Limb (tissue), 2 donors: ENCODE measurements at regions not wholly inside any gene's neighbourhood (a gene's known extent, or its start where the extent isn't known, plus 50 kb on each side); places are given as distances from the start of the nearest gene placed in this dataset.
A peak's percentile ranks its signal among the peaks of the same experiment; 100 is the strongest.

Source experiments
- DNase-seq, 2 donors: peaks; one replicate each; pipeline ENCODE4 v3.0.0-alpha.2; 2016; ENCODE audit errors: extremely low spot score in 2 of 2

DNA sequence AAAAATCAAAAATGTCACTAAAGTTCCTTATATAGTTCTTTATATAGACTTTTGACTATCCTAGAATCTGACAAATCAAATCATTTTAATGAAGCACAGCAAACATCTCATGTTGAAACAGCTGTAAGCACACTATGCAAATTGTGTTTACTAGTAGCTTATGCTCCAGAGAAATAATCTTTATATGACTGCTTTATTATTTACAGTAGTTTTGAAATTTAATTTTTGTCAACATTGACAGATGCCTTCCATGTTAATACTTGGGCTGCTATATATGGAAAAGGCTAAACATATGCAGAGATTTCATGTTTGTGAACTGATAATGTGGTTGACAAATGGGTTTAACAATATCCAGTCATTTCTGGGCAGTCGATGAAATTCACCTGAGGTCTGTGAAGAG lies 616.8 kb downstream of the TAFA4 start:
- DNase-seq, result no peak

DNA sequence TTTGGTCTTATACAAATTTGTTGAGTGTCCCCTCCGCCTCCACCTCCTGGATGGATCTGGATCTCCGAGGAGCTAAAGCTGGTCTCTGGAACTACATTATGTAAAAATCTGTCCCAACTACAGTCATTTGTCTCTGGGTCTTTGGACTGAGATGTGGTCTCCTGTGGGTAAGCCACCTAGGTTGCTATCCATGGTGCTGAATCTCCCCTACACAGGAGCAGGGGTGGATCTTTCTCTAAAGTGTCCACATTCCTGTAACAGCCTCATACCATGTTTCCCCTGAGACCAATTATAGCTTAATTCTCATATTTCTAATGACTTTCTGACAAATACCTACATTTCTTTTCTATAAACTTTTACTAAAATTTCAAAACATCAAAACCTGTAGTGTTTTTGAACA lies 625.8 kb downstream of the TAFA4 start:
- peak; percentile 29 to 45 for DNase-seq

DNA sequence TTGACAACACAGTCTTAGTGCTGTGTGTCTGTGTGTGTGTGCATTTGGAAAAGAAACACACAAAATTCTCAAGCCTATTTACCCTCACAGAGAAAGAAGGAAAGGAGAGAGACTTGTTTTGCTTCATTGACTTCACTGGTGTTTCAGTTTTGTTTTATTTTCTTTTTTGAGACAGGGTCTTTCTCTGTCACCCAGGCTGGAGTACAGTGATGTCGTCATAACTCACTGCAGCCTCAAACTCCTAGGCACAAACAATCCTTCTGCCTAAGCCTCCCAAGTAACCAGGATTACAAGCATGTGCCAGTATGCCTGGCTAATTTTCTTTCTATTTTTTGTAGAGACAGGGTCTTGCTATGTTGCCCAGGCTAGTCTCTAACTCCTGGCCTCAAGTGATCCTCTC lies 636.9 kb downstream of the TAFA4 start:
- DNase-seq, result no peak

DNA sequence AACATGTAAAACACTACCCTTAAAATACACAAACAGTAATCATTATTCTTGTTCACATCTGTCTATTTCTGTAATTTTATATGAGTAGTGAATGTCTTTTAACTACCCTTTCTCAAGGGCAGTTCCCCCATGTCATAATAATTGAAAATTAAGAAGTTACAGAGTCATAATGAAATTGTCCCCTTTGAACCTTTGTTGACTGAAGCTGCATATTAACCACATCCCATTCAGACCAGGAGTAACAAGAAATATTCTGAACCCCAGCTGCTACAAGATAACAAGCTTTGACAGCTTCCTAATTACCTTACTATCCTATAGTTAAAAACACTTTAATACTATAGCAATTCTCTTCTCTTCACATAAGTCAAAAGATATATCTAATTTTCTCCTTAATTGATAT lies 635.9 kb upstream of the SUCLG2 start:
- no peak for DNase-seq

GRCh38 chr3:68288085-68288484 lies 633.7 kb upstream of the SUCLG2 start:
- DNase-seq, result no peak

DNA sequence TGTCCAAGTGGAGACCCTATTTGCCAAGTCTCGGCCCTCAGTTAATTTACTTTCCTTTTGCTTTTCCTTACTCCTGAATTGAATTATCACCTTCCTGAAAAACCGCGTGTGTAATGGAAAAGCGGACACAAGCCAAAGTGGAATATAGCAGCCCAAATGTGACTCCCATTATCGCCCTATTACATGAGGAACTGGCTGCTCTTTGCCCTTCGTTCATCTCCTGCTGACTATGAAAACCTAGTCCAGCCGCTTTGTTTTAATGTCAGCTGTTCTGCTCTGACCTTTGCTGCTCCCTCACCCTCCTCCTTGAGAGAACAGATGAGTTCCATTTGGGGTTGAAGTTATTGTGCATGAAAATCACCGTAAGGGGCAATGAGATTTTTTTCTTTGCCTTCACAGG lies 632.7 kb upstream of the SUCLG2 start:
- DNase-seq, result no peak

GRCh38 chr3:68274286-68274685 lies 619.9 kb upstream of the SUCLG2 start:
- peak in 1 of 2 donors; percentile 24 for DNase-seq

GRCh38 chr3:68271145-68271544 lies 616.7 kb upstream of the SUCLG2 start:
- DNase-seq, result no peak

- DNase-seq, result no peak
These were observed 602.3 kb upstream of the SUCLG2 start for GRCh38 chr3:68256635-68257223.

- DNase-seq, result no peak
These were observed 594.9 kb upstream of the SUCLG2 start for GRCh38 chr3:68249265-68249664.

GRCh38 chr3:68242606-68243005 lies 588.2 kb upstream of the SUCLG2 start:
- no peak for DNase-seq

GRCh38 chr3:68239542-68239941 lies 585.1 kb upstream of the SUCLG2 start:
- no peak for DNase-seq

DNA sequence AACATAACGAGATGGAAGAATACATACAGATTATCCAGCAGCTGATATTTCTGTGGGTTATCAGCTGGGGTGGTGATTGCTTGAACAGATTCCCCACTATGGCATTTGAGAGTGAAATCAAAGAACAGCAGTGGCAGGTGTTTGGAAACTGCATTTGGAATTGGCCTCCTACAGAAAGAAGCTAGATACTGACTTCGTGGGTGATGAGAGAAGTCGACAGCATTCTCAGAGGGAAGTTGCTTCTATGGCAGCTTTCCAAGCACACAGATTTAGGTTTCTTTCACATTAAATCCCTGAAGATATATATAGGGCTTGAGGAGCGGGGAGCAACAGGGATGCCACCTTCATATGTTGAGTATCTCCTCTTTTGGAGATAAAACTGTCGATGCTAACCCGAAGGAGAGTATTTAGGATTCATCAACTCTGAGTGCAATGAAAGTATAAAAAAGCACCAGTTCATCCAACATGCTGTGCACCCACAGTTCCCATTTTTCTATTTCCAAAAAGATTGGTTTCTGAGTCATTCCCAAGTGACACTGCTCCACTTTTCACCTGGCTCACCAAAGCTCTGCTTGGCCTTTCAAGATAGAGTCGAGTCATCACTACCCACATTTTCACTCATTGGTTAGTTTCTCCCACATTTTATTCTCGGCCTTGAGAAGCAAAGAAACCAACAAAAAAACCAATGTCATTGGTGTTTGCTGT lies 579.8 kb upstream of the SUCLG2 start:
- DNase-seq, result no peak

DNA sequence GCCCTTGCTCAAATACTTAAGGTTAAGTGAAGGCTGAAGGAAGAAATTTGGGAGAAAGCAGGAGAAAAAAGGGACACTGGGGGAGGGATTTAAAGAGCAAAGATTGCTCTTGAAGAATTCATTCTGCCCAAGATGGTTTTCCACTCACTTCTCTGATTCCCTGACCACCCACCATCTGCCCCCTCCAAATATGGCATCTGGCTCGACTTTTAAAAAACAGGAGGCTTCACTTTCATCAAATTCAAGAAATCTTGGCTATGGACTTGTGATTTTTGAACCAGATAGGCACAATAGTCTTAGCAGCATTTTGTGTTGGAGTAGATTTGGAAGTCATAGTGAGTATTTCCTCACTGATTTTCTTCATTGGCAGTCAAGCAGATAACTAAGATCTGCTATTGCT lies 574.4 kb upstream of the SUCLG2 start:
- DNase-seq, result no peak

DNA sequence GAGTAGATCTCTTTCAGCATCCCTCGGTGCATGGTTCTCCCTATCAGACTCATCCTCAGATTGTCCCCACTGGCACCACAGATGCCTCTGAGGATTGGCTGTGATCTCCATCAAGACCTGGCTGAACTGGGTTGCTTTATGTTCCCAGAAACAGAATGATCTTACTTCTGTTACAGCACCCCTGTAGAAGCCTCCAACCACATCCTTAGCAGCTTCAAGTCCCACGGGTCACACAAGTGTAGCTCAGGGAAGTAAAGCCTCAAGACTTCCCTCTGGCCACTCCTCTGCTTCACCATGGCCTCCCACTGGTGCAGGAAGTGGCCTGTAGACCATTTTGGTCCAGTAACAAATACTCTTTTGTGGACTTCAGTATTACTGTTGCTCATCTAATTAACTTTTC lies 566.4 kb upstream of the SUCLG2 start:
- no peak for DNase-seq

GRCh38 chr3:68211637-68212036 lies 557.2 kb upstream of the SUCLG2 start:
- DNase-seq, result no peak

DNA sequence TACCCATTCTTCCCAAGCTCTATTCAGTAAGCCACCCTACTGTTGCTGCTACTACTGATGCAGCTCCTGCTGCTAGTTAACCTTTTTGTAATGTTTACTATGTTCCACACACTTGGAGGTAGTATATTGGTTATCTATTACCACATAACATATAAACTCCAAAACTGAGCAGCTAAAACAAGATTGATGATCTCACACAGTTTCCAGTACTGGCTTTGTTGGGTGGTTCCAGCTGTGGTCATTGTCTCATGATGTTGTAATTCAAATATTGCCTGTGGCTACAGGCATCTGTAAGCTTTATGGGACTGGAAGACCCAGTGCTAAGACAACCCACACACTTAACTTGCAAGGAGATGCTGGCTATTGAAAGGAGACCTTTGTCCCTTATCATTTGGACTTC lies 556.2 kb upstream of the SUCLG2 start:
- DNase-seq, result no peak

GRCh38 chr3:68207327-68207726 lies 552.9 kb upstream of the SUCLG2 start:
- no peak for DNase-seq

DNA sequence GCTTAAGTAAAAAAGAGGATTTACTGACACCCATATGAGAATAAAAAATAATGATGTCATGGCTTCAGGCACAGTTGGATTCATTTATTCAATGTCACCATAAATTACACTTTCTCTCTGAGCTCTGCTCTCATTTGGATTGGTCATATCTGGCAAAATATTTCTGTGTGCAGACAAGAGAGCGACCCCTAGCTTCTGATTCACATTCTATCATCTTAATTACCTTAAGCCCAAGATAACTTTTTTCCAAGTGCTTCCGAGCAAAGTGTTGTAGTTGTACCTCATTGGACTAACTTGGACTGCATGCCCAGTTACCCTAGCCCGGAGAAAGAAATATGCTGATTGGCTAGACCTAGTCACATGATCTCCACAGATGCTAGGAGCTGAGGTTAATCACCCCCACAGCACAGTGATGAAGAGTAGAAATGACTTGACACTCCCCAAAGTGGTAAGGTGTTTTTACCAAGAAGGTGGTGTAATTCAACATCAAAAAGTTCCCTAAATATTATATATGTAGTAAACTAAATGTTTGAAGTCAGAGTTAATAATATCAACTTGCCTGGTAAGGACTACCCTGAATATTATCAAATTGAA lies 552.2 kb upstream of the SUCLG2 start:
- DNase-seq, result no peak

DNA sequence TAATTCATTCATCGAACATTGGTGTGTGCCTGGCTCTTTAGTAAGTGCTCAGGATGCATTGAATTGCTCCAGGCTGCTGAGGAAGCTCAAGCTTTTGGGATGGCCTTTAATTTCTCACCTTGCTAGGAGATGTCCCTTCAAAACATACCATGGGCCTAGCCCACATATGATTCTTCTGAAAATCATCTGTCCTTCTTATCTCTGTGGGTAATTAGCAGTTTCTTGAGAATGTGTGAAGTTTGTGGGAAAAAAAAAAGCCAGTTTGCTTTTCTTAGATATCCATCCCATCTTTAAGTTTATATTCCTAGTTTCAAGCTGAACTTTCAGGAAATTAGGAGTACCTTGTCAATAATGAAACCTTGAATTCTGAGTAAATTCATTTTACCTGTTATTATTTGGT lies 532.3 kb upstream of the SUCLG2 start:
- no peak for DNase-seq

- DNase-seq, result no peak
These were observed 522.2 kb upstream of the SUCLG2 start for GRCh38 chr3:68176600-68176999.

DNA sequence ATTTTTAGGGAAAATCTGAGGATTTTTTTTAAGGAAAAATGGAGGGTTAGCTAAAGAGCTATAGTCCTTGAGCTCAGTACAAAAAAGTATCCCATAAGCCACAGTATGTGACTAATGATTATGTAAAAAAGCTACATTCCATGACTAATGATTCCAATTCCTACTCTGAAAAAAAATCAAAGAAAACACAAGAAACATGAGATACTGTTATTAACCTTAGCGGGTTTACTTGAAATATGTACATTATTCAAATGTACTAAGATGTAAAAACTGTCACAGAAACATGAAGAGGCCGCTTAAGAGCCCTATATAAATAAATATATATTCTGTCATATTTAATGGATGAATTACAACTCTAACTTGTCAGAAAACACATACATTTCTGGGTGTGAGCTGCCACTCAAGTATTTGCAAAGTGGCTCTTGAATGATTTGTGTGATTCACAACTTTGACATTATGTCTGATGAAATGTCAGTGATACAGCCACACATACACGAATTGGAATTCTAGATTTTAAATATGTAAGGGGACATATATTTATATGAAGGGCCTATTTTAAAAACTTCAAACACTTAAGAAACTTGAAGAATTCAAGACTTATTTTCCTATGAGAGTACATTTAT lies 518.7 kb upstream of the SUCLG2 start:
- no peak for DNase-seq

GRCh38 chr3:68172039-68172438 lies 517.6 kb upstream of the SUCLG2 start:
- DNase-seq, result no peak
